Chondrocyte (in vitro differentiated cells): ENCODE measurements at regions not wholly inside any gene's neighbourhood (a gene's known extent, or its start where the extent isn't known, plus 50 kb on each side); places are given as distances from the start of the nearest gene placed in this dataset.

Source experiments
- DNase-seq: peaks from one replicate; pipeline ENCODE4 v3.0.0; 2021; ENCODE audit warnings: mixed read lengths, low spot score
- H3K27ac Mint-ChIP-seq: one replicate; pipeline ENCODE4 v1.8.0; 2021; ENCODE audit warnings: mild to moderate bottlenecking, moderate library complexity, mixed read lengths; ENCODE audit not compliant: unreplicated experiment
- H3K27me3 Mint-ChIP-seq: 2 replicates; pipeline ENCODE4 v1.8.0; 2021; ENCODE audit warnings: low read depth, mixed read lengths
- H3K36me3 Mint-ChIP-seq: 2 replicates; pipeline ENCODE4 v1.8.0; 2021; ENCODE audit warnings: low read depth, mixed read lengths
- H3K4me1 Mint-ChIP-seq: 2 replicates; pipeline ENCODE4 v1.8.0; 2021; ENCODE audit warnings: low read depth, mild to moderate bottlenecking, mixed read lengths
- H3K4me3 Mint-ChIP-seq: one replicate; pipeline ENCODE4 v1.8.0; 2021; ENCODE audit warnings: mild to moderate bottlenecking, moderate library complexity, mixed read lengths; ENCODE audit not compliant: unreplicated experiment
- H3K9me3 Mint-ChIP-seq: 2 replicates; pipeline ENCODE4 v1.8.0; 2021; ENCODE audit warnings: low read depth, mixed read lengths
- TF ChIP-seq, protein P1 (sequence below): fragments of 200-600 bp; sonication (generic); IDR thresholded peaks from 2 replicates; pipeline ENCODE4 v1.5.0; 2021; ENCODE audit warnings: antibody characterized with exemption, mild to moderate bottlenecking, moderate library complexity

DNA sequence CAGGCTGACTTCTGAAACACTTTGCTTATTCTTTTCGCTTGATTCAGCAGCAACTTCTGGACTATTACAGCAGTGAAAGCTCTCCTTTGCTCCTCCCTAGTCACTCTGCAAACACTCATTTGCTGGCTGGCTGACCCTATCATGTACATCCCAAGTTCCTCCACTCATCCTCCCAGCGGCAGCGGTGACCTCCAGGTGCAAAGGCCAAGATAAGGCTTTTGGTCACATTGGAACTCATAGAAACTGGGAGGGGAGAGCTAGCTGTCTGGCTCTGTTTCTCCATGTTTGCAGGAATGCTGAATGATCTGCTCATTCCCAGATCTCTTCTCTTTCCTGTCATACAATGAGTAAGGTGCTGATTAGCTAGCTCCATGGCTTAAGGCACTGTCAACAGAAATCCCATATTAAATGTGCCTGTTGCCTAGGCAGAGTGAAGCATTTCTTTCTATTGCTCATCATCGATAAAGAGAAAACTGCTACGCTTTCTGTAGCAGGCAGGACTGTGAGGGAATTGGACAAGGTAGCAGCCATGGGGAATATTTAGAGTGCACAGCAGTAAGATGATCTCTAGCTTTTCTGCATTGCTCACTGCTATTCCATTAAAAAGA is 250.5 kb upstream of the PDE4D start:
- Mint-ChIP-seq H3K27me3 (no peaks in the 10 kb centered on the region), H3K4me3 (no peak overlapping the region), H3K36me3 (peaks cover 2% of the 10 kb centered on the region), H3K27ac (no peak overlapping the region), H3K9me3 (peaks cover 5% of the 10 kb centered on the region), H3K4me1 (peaks cover 7% of the 10 kb centered on the region)
- DNase-seq, result no peak
- TF ChIP-seq, protein P1, sequence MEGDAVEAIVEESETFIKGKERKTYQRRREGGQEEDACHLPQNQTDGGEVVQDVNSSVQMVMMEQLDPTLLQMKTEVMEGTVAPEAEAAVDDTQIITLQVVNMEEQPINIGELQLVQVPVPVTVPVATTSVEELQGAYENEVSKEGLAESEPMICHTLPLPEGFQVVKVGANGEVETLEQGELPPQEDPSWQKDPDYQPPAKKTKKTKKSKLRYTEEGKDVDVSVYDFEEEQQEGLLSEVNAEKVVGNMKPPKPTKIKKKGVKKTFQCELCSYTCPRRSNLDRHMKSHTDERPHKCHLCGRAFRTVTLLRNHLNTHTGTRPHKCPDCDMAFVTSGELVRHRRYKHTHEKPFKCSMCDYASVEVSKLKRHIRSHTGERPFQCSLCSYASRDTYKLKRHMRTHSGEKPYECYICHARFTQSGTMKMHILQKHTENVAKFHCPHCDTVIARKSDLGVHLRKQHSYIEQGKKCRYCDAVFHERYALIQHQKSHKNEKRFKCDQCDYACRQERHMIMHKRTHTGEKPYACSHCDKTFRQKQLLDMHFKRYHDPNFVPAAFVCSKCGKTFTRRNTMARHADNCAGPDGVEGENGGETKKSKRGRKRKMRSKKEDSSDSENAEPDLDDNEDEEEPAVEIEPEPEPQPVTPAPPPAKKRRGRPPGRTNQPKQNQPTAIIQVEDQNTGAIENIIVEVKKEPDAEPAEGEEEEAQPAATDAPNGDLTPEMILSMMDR, result no peak

DNA sequence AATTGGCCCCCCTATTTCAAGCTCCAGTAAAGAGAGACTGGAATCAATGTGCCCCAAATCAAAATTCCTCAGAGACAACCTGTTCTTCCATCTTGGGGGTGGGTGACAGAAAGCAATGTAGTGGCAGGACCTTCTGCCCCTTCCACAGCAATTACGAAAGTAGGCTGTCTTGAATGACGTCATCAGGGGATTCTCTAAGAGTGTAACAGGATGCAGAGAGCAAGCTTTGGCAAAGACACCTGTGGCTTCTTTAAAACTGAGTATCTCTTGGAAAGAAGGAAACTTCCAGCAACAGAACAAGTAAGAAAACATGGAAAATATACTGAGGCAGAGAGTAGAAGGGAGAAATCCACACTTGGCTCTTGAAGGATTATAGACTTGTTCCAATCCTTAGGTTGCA is 247.6 kb upstream of the PDE4D start:
- Mint-ChIP-seq H3K27me3 (no peaks in the 10 kb centered on the region), H3K9me3 (peaks cover 9% of the 10 kb centered on the region), H3K4me1 (no peaks in the 10 kb centered on the region), H3K4me3 (no peak overlapping the region), H3K36me3 (peaks cover 5% of the 10 kb centered on the region), H3K27ac (no peak overlapping the region)
- TF ChIP-seq, protein P1, result no peak
- no peak for DNase-seq

DNA sequence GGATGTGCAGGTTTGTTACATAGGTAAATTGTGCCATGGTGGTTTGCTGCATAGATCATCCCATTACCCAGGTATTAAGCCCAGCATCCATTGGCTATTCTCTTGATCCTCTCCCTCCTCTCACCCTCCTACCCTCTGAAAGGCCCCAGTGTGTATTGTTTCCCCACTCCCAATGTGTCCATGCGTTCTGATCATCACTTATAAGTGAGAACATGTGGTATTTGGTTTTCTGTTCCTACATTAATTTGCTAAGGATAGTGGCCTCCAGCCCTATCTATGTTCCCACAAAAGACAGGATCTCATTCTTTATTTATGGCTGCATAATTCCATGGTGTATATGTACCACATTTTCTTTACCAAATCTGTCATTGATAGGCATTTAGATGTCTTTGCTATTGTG is 243.3 kb upstream of the PDE4D start:
- H3K4me3 Mint-ChIP-seq, result no peak overlapping the region
- no peaks in the 10 kb centered on the region for H3K27me3 Mint-ChIP-seq
- no peak for DNase-seq
- TF ChIP-seq, protein P1, result no peak
- H3K9me3 Mint-ChIP-seq, result peaks cover 9% of the 10 kb centered on the region
- no peak overlapping the region for H3K27ac Mint-ChIP-seq
- H3K4me1 Mint-ChIP-seq, result no peaks in the 10 kb centered on the region
- H3K36me3 Mint-ChIP-seq, result peaks cover 5% of the 10 kb centered on the region

DNA sequence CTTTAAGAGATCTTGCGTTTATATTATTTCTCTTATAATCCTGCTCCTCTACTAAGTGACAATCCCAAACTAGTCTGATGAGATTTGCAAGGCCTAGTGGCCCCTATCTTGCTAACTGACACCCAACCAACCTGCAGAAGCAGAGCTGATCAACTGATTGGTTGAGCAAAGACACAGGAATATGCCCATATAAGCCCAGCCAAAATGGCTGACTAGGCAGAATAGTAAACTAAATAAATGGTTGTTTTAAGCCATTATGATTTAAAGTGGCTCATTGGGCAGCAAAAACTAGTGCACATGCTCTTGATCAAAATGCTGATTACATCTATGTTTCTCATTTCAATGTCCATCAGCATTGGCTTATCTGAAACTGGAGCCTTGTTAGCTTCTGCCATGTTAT is 238.0 kb upstream of the PDE4D start:
- H3K27ac Mint-ChIP-seq, result no peak overlapping the region
- no peaks in the 10 kb centered on the region for H3K9me3 Mint-ChIP-seq
- TF ChIP-seq, protein P1, result no peak
- H3K27me3 Mint-ChIP-seq, result no peaks in the 10 kb centered on the region
- no peak overlapping the region for H3K4me3 Mint-ChIP-seq
- DNase-seq, result no peak
- peaks cover 5% of the 10 kb centered on the region for H3K4me1 Mint-ChIP-seq
- H3K36me3 Mint-ChIP-seq, result peaks cover 2% of the 10 kb centered on the region

DNA sequence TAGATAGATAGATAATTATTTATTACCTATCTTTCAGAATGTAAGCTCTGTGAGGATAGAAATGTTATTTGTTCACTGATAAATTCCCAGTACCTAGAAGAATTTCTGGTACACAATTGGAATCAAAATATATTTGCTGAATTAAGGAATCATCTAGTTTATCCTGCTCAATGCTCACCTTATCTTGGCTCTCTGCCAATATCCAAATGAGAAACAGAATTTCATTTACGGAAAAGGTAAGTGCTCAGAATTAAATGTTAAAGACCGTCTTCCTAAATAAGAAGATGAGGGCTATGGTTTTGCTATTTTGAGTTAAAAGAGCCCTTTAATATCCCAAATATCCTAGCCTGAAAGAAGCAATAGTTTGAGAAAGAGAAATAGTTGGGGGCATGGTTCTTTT is 232.1 kb upstream of the PDE4D start:
- DNase-seq, result no peak
- Mint-ChIP-seq H3K27me3 (peaks cover 4% of the 10 kb centered on the region), H3K4me3 (no peak overlapping the region), H3K4me1 (peaks cover 5% of the 10 kb centered on the region), H3K27ac (no peak overlapping the region), H3K9me3 (peaks cover 3% of the 10 kb centered on the region), H3K36me3 (peaks cover 2% of the 10 kb centered on the region)
- TF ChIP-seq, protein P1, result no peak
